ENCODE measurements at regions not wholly inside any gene's neighbourhood (a gene's known extent, or its start where the extent isn't known, plus 50 kb on each side); places are given as distances from the start of the nearest gene placed in this dataset.
A peak's percentile ranks its signal among the peaks of the same experiment; 100 is the strongest.
"Not testable (repeated sequence)": the region's sequence is repeated elsewhere in the genome, so short reads cannot be mapped to it uniquely, and the experiment has no call there.

DNA sequence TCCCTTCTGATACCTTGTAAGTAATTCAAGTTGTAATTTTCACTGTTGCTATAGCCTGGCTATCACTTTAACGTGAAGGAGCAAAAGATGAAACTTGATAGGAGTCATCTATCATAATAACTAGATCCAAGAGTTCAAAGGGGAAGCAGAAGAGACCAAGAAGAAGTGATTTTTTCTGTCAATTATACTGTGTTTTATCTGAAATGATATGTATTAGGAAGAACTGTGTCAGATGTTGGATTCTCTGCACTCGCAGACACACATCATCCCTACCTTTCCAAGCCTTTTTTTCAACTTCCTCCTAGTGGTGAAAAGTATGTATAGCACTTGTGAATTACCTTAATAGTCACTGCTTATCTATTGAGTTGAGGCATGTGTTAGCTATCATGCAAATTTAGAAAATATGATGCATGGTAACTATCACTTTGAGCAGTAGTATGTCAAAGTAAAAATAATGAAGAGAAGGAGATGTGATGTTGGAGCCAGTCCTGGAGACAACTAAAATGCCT lies 864.2 kb downstream of the PRIM2 start:
- CTCF ChIA-PET (ENCODE audit: low intra/inter-chr PET ratio, low total read pairs); DNase-seq (ENCODE audit: low spot score); intact Hi-C loops (cut with micrococcal nuclease; ENCODE audit: unreplicated experiment); H3K4me3 ChIP-seq (replicated peaks in 1 of 3; ENCODE audit: insufficient read depth in 1 of 3, low read depth in 2 of 3, low read length in 3 of 3); H3K27ac ChIP-seq (ENCODE audit: extremely low read length, insufficient read depth, low read length); in situ Hi-C loops (cut with HindIII; ENCODE audit: extremely low pct_ligation_motif_present, low pct_unique_long_range_greater_than_20kb); H3K4me2 ChIP-seq (ENCODE audit: low read depth, low read length); H4K20me1 ChIP-seq (ENCODE audit: insufficient read depth, low read length); BruUV-seq (replicated peaks); H3K27me3 ChIP-seq (ENCODE audit: control insufficient read depth in 1 of 2, insufficient read depth in 2 of 2, low read length in 2 of 2); H3K9ac ChIP-seq (ENCODE audit: insufficient read depth, low read depth, low read length); H3K9me3 ChIP-seq (ENCODE audit: low read length); H3K36me3 ChIP-seq (replicated peaks in 1 of 2; ENCODE audit: control insufficient read depth in 1 of 2, insufficient read depth in 2 of 2, low read length in 2 of 2); POLR2A ChIA-PET; H2AFZ ChIP-seq (ENCODE audit: low read length); H3K79me2 ChIP-seq (ENCODE audit: insufficient read depth, low read length); H3K4me1 ChIP-seq (ENCODE audit: insufficient read depth, low read length): not testable (repeated sequence)
- 27% methylated on average over 2 of the region's 2 CpGs for WGBS (ENCODE audit: low lambda C conversion rate)
- FAIRE-seq (peak; percentile 12), ATAC-seq (peak; percentile 81)

- H3K4me2 ChIP-seq (ENCODE audit: low read depth, low read length); POLR2A ChIA-PET; H3K79me2 ChIP-seq (ENCODE audit: insufficient read depth, low read length); ATAC-seq; BruUV-seq (replicated peaks); H3K27ac ChIP-seq (ENCODE audit: extremely low read length, insufficient read depth, low read length); H3K4me1 ChIP-seq (ENCODE audit: insufficient read depth, low read length); CTCF ChIA-PET (ENCODE audit: low intra/inter-chr PET ratio, low total read pairs); H3K36me3 ChIP-seq (replicated peaks in 1 of 2; ENCODE audit: control insufficient read depth in 1 of 2, insufficient read depth in 2 of 2, low read length in 2 of 2); H4K20me1 ChIP-seq (ENCODE audit: insufficient read depth, low read length); H3K4me3 ChIP-seq (replicated peaks in 1 of 3; ENCODE audit: insufficient read depth in 1 of 3, low read depth in 2 of 3, low read length in 3 of 3); in situ Hi-C loops (cut with HindIII; ENCODE audit: extremely low pct_ligation_motif_present, low pct_unique_long_range_greater_than_20kb); FAIRE-seq; H3K27me3 ChIP-seq (ENCODE audit: control insufficient read depth in 1 of 2, insufficient read depth in 2 of 2, low read length in 2 of 2); DNase-seq (ENCODE audit: low spot score); H3K9me3 ChIP-seq (ENCODE audit: low read length); intact Hi-C loops (cut with micrococcal nuclease; ENCODE audit: unreplicated experiment); H2AFZ ChIP-seq (ENCODE audit: low read length); H3K9ac ChIP-seq (ENCODE audit: insufficient read depth, low read depth, low read length): not testable (repeated sequence)
- WGBS (ENCODE audit: low lambda C conversion rate): 33% methylated on average over 4 of the region's 4 CpGs
These were observed 867.9 kb downstream of the PRIM2 start for GRCh38 chr6:58185300-58185699.

GRCh38 chr6:58193209-58193608 lies 875.8 kb downstream of the PRIM2 start:
- H3K4me1 ChIP-seq (ENCODE audit: insufficient read depth, low read length); FAIRE-seq; H3K36me3 ChIP-seq (replicated peaks in 1 of 2; ENCODE audit: control insufficient read depth in 1 of 2, insufficient read depth in 2 of 2, low read length in 2 of 2); POLR2A ChIA-PET; H2AFZ ChIP-seq (ENCODE audit: low read length); DNase-seq (ENCODE audit: low spot score); H3K4me3 ChIP-seq (replicated peaks in 1 of 3; ENCODE audit: insufficient read depth in 1 of 3, low read depth in 2 of 3, low read length in 3 of 3); H3K27ac ChIP-seq (ENCODE audit: extremely low read length, insufficient read depth, low read length); H3K9ac ChIP-seq (ENCODE audit: insufficient read depth, low read depth, low read length); H3K79me2 ChIP-seq (ENCODE audit: insufficient read depth, low read length); ATAC-seq; BruUV-seq (replicated peaks); in situ Hi-C loops (cut with HindIII; ENCODE audit: extremely low pct_ligation_motif_present, low pct_unique_long_range_greater_than_20kb); H4K20me1 ChIP-seq (ENCODE audit: insufficient read depth, low read length); H3K9me3 ChIP-seq (ENCODE audit: low read length); intact Hi-C loops (cut with micrococcal nuclease; ENCODE audit: unreplicated experiment); H3K27me3 ChIP-seq (ENCODE audit: control insufficient read depth in 1 of 2, insufficient read depth in 2 of 2, low read length in 2 of 2); H3K4me2 ChIP-seq (ENCODE audit: low read depth, low read length); CTCF ChIA-PET (ENCODE audit: low intra/inter-chr PET ratio, low total read pairs): not testable (repeated sequence)
- 0% methylated on average over 1 of the region's 1 CpG for WGBS (ENCODE audit: low lambda C conversion rate)

Data from HepG2 (cell line).